GM21528 (cell line): ENCODE measurements at regions not wholly inside any gene's neighbourhood (a gene's known extent, or its start where the extent isn't known, plus 50 kb on each side); places are given as distances from the start of the nearest gene placed in this dataset.
"Not testable (repeated sequence)": the region's sequence is repeated elsewhere in the genome, so short reads cannot be mapped to it uniquely, and the experiment has no call there.

Experiments used
- ATAC-seq: cut with Tn5 transposase; IDR thresholded peaks from one replicate; pipeline ENCODE4 v1.9.1; 2021; ENCODE audit warnings: mild to moderate bottlenecking, moderate library complexity; ENCODE audit not compliant: unreplicated experiment, low FRiP score

- ATAC-seq: no peak
These were observed 169.8 kb downstream of the LAT start for GRCh38 chr16:29154676-29155121.

GRCh38 chr16:29154088-29154487 lies 169.2 kb downstream of the LAT start:
- no peak for ATAC-seq

- not testable (repeated sequence) for ATAC-seq
These were observed 168.5 kb downstream of the LAT start for GRCh38 chr16:29153307-29153706.

GRCh38 chr16:29152544-29153031 lies 167.7 kb downstream of the LAT start:
- not testable (repeated sequence) for ATAC-seq

GRCh38 chr16:29151317-29151716 lies 166.5 kb downstream of the LAT start:
- ATAC-seq: no peak

GRCh38 chr16:29149912-29150311 lies 165.1 kb downstream of the LAT start:
- not testable (repeated sequence) for ATAC-seq

- ATAC-seq: no peak
These were observed 164.0 kb downstream of the LAT start for GRCh38 chr16:29148867-29149272.

GRCh38 chr16:29148131-29148691 lies 163.4 kb downstream of the LAT start:
- no peak for ATAC-seq

GRCh38 chr16:29147710-29148109 lies 162.9 kb downstream of the LAT start:
- ATAC-seq: not testable (repeated sequence)

- not testable (repeated sequence) for ATAC-seq
These were observed 162.2 kb downstream of the LAT start for GRCh38 chr16:29146808-29147643.

GRCh38 chr16:29146266-29146665 lies 161.4 kb downstream of the LAT start:
- ATAC-seq: no peak

GRCh38 chr16:29145486-29146225 lies 160.8 kb downstream of the LAT start:
- ATAC-seq: not testable (repeated sequence)

GRCh38 chr16:29145086-29145485 lies 160.2 kb downstream of the LAT start:
- not testable (repeated sequence) for ATAC-seq

- ATAC-seq: not testable (repeated sequence)
These were observed 159.8 kb downstream of the LAT start for GRCh38 chr16:29144669-29145062.

GRCh38 chr16:29143739-29144668 lies 159.2 kb downstream of the LAT start:
- not testable (repeated sequence) for ATAC-seq

- not testable (repeated sequence) for ATAC-seq
These were observed 157.7 kb downstream of the LAT start for GRCh38 chr16:29142506-29142905.

- no peak for ATAC-seq
These were observed 156.9 kb downstream of the LAT start for GRCh38 chr16:29141586-29142324.

GRCh38 chr16:29141121-29141520 lies 156.3 kb downstream of the LAT start:
- ATAC-seq: not testable (repeated sequence)
